ENCODE measurements at regions not wholly inside any gene's neighbourhood (a gene's known extent, or its start where the extent isn't known, plus 50 kb on each side); places are given as distances from the start of the nearest gene placed in this dataset.

GRCh38 chr3:17795280-17795679, 52.8 kb upstream of the TBC1D5 start:
- Mint-ChIP-seq H3K27me3 (no peaks in the 10 kb centered on the region), H3K4me3 (no peak overlapping the region), H3K36me3 (ENCODE audit: low read depth) (peaks cover 4% of the 10 kb centered on the region), H3K4me1 (ENCODE audit: low read depth) (no peaks in the 10 kb centered on the region), H3K27ac (no peak overlapping the region), H3K9me3 (peaks cover 3% of the 10 kb centered on the region)
- H3K4me3 ChIP-seq (ENCODE audit: low read length) = no peak overlapping the region
- TF ChIP-seq CTCF (IDR thresholded peaks at IDR 0.05) = no peak
- intact Hi-C loops (cut with DNase I, micrococcal nuclease) = no loop called here
- CTCF ChIA-PET = no interaction called here
- POLR2A ChIA-PET = no interaction called here
- DNase-seq = no peak
- no peak overlapping the region for H3K27ac ChIP-seq (ENCODE audit: low read depth in 1 of 2, low read length in 2 of 2)
- peaks cover 0 to 17% of the 10 kb centered on the region in 2 experiments for H3K9me3 ChIP-seq (ENCODE audit: control insufficient read depth in 1 of 2, insufficient read depth in 1 of 2, low read length in 2 of 2)
- no peaks in the 10 kb centered on the region for H3K4me1 ChIP-seq (ENCODE audit: insufficient read depth, low read length)
- H3K27me3 ChIP-seq (ENCODE audit: control insufficient read depth in 1 of 2, insufficient read depth in 2 of 2, low read length in 2 of 2) = peaks cover 0 to 3% of the 10 kb centered on the region in 2 experiments
- no peaks in the 10 kb centered on the region for H3K36me3 ChIP-seq (ENCODE audit: insufficient read depth, low read length)
- no peak for ATAC-seq (ENCODE audit: poor library complexity)

GRCh38 chr3:17793542-17794195, 51.2 kb upstream of the TBC1D5 start:
- H3K27ac Mint-ChIP-seq = no peak overlapping the region
- no peaks in the 10 kb centered on the region for H3K27me3 ChIP-seq (ENCODE audit: control insufficient read depth in 1 of 2, insufficient read depth in 2 of 2, low read length in 2 of 2)
- no peaks in the 10 kb centered on the region for H3K4me1 ChIP-seq (ENCODE audit: insufficient read depth, low read length)
- ChIA-PET CTCF (no interaction called here), POLR2A (no interaction called here)
- ATAC-seq (ENCODE audit: poor library complexity) = no peak
- DNase-seq = no peak
- H3K4me3 ChIP-seq (ENCODE audit: low read length) = no peak overlapping the region
- H3K9me3 ChIP-seq (ENCODE audit: control insufficient read depth in 1 of 2, insufficient read depth in 1 of 2, low read length in 2 of 2) = peaks cover 0 to 17% of the 10 kb centered on the region in 2 experiments
- peaks cover 3% of the 10 kb centered on the region for H3K9me3 Mint-ChIP-seq
- H3K4me3 Mint-ChIP-seq = no peak overlapping the region
- intact Hi-C loops (cut with DNase I, micrococcal nuclease) = no loop called here
- H3K27me3 Mint-ChIP-seq = no peaks in the 10 kb centered on the region
- no peak overlapping the region for H3K27ac ChIP-seq (ENCODE audit: low read depth in 1 of 2, low read length in 2 of 2)
- no peaks in the 10 kb centered on the region for H3K4me1 Mint-ChIP-seq (ENCODE audit: low read depth)
- no peak for TF ChIP-seq CTCF (IDR thresholded peaks at IDR 0.05)
- no peaks in the 10 kb centered on the region for H3K36me3 ChIP-seq (ENCODE audit: insufficient read depth, low read length)
- H3K36me3 Mint-ChIP-seq (ENCODE audit: low read depth) = peaks cover 4% of the 10 kb centered on the region
